HUES48 (cell line): ENCODE measurements at regions not wholly inside any gene's neighbourhood (a gene's known extent, or its start where the extent isn't known, plus 50 kb on each side); places are given as distances from the start of the nearest gene placed in this dataset.
A peak's percentile ranks its signal among the peaks of the same experiment; 100 is the strongest.
"Not testable (repeated sequence)": the region's sequence is repeated elsewhere in the genome, so short reads cannot be mapped to it uniquely, and the experiment has no call there.

ENCODE experiments used
- H3K27ac ChIP-seq: one replicate; pipeline ENCODE4 v1.7.0; 2013; ENCODE audit warnings: low read depth, low read length, inconsistent platforms
- H3K27me3 ChIP-seq: 2 replicates; pipeline ENCODE4 v1.6.1; 2013; ENCODE audit warnings: mild to moderate bottlenecking, low read length; ENCODE audit not compliant: control insufficient read depth, insufficient read depth
- H3K36me3 ChIP-seq: 2 replicates; pipeline ENCODE4 v1.6.1; 2013; ENCODE audit warnings: low read length; ENCODE audit not compliant: control insufficient read depth, insufficient read depth
- H3K4me1 ChIP-seq: 2 replicates; pipeline ENCODE4 v1.6.1; 2013; ENCODE audit warnings: mild to moderate bottlenecking, low read length; ENCODE audit not compliant: control insufficient read depth, insufficient read depth
- H3K4me3 ChIP-seq: 2 replicates; pipeline ENCODE4 v1.5.1; 2013; ENCODE audit warnings: mild to moderate bottlenecking, low read depth, low read length
- H3K9ac ChIP-seq: 2 replicates; pipeline ENCODE4 v1.6.1; 2013; ENCODE audit warnings: mild to moderate bottlenecking, low read depth, low read length, moderate library complexity
- H3K9me3 ChIP-seq: 2 replicates; pipeline ENCODE4 v1.6.1; 2013; ENCODE audit warnings: low read length; ENCODE audit not compliant: control insufficient read depth, insufficient read depth

DNA sequence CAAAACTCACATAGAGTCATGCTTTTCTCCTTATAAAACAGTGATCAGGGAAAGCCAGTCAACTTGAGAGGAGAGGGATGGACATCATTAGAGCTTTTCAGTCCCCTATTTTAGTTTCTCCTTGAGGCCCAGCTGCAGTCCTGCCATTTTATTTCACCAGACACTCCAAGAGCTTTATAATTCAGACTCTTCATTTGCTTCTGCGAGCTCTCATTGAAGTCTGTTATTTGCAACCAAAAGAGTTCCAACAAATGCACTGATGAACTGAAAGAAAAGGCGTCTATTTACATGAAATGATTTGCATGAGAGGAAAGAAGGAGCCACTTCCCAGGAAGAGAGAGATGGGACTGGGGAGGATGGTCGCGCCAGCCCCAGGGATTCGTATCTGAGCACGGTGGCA is 86.8 kb downstream of the NDUFA12 start:
- Histone ChIP-seq H3K9me3 (peaks cover 5% of the 10 kb centered on the region), H3K27me3 (no peaks in the 10 kb centered on the region), H3K4me1 (peaks cover 13% of the 10 kb centered on the region), H3K27ac (no peak overlapping the region), H3K4me3 (no peak overlapping the region), H3K9ac (no peak overlapping the region), H3K36me3 (no peaks in the 10 kb centered on the region)

- no peaks in the 10 kb centered on the region for H3K4me1 ChIP-seq
- H3K36me3 ChIP-seq = no peaks in the 10 kb centered on the region
- H3K9ac ChIP-seq = no peak overlapping the region
- H3K27ac ChIP-seq = no peak overlapping the region
- H3K9me3 ChIP-seq = peaks cover 16% of the 10 kb centered on the region
- no peak overlapping the region for H3K4me3 ChIP-seq
- H3K27me3 ChIP-seq = no peaks in the 10 kb centered on the region
These were observed 93.8 kb downstream of the NDUFA12 start for GRCh38 chr12:94909663-94910062.

GRCh38 chr12:94905749-94906148 is 97.7 kb downstream of the NDUFA12 start:
- not testable (repeated sequence) for H3K27me3 ChIP-seq, H3K27ac ChIP-seq, H3K4me1 ChIP-seq, H3K4me3 ChIP-seq, H3K9ac ChIP-seq, H3K36me3 ChIP-seq
- peaks cover 11% of the 10 kb centered on the region for H3K9me3 ChIP-seq

DNA sequence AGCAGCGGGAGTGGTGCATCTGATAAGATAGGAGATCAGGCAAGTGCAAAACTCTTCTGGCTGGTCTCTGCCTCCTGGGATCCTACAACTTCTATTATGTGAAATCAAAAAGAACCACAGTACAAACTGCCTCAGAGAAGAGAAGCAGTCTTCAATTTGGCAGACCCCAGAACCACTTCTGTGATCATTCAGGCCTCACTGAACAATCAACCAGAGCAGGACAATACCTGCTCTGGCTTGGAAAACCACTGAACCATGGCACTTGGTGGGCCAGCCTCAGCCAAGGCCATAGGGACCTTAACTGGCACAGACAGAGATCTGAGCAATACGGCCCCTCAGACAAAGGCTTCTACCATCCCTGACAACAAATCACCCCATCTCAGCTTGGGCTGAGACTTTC is 103.0 kb downstream of the NDUFA12 start:
- Histone ChIP-seq H3K9me3 (peaks cover 2% of the 10 kb centered on the region), H3K27ac (no peak overlapping the region), H3K4me1 (no peaks in the 10 kb centered on the region), H3K4me3 (no peak overlapping the region), H3K36me3 (no peaks in the 10 kb centered on the region), H3K27me3 (no peaks in the 10 kb centered on the region), H3K9ac (no peak overlapping the region)

DNA sequence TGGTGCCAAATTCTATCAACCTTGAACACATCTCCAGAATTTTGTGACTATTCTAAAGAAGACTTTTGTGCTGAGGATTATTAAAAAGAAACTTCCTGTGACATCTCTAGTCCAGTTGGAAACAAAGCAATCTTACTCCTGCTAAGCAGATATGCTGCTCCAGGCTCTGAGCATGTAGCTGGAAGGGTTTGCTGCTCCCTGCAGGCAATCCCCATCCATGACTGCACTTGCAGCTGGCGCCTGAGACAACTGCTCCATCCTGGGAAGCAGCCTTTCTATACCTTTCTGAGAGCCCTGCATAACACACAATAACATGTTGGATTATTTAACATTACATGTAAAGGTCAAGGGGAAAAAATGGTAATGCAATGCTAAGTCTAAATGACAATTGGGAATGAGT is 105.1 kb downstream of the NDUFA12 start:
- Histone ChIP-seq H3K9me3 (no peaks in the 10 kb centered on the region), H3K36me3 (no peaks in the 10 kb centered on the region), H3K4me1 (no peaks in the 10 kb centered on the region), H3K9ac (no peak overlapping the region), H3K4me3 (no peak overlapping the region), H3K27me3 (no peaks in the 10 kb centered on the region), H3K27ac (no peak overlapping the region)

DNA sequence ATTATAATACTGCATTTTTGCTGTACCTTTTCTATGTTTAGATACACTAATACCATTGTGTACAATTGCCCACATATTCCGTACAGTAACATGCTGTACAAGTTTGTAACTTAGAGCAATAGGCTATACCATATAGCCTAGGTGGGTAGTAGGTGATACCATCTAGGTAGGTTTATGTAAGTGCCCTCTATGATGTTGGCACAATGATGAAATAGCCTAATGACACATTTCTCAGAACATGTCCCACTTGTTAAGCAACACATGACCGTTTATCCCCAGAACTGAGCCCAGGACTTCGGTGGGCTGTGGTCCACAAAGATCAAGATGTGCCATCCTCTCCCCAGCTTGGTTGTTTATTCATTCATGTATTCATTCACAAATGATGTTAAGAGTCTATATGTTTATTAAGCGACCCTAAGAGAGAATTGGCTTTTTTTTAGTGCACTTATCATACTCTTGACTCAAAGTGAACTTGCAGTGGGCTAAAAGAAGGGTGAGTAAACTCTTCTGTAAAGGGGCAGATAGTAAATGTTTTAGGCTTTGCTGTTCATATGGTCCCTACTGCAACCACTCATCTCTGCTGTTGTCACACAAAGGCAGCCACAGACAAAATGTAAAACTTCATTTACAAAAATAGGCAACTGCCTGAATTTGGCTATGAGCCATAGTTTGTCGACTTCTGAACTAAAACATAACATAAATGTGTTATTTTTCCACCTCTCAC is 110.8 kb downstream of the NDUFA12 start:
- Histone ChIP-seq H3K4me1 (no peaks in the 10 kb centered on the region), H3K36me3 (no peaks in the 10 kb centered on the region), H3K4me3 (no peak overlapping the region), H3K27me3 (no peaks in the 10 kb centered on the region), H3K9ac (no peak overlapping the region), H3K9me3 (no peaks in the 10 kb centered on the region), H3K27ac (no peak overlapping the region)

- H3K9me3 ChIP-seq = no peaks in the 10 kb centered on the region
- no peak overlapping the region for H3K27ac ChIP-seq
- H3K4me3 ChIP-seq = no peak overlapping the region
- no peaks in the 10 kb centered on the region for H3K27me3 ChIP-seq
- H3K9ac ChIP-seq = no peak overlapping the region
- H3K36me3 ChIP-seq = no peaks in the 10 kb centered on the region
- H3K4me1 ChIP-seq = no peaks in the 10 kb centered on the region
These were observed 113.9 kb downstream of the NDUFA12 start for GRCh38 chr12:94889445-94890210.

GRCh38 chr12:94879542-94879941 is 124.0 kb downstream of the NDUFA12 start:
- H3K9ac ChIP-seq = no peak overlapping the region

GRCh38 chr12:94875525-94875924 is 128.0 kb downstream of the NDUFA12 start:
- Histone ChIP-seq H3K27ac (no peak overlapping the region), H3K9ac (no peak overlapping the region), H3K9me3 (no peaks in the 10 kb centered on the region), H3K4me3 (no peak overlapping the region), H3K4me1 (peaks cover 10% of the 10 kb centered on the region; the same call in 1 of the 2 replicates), H3K36me3 (no peaks in the 10 kb centered on the region), H3K27me3 (peaks cover 52% of the 10 kb centered on the region)

More at GRCh38 chr12:94879542-94879941, 124.0 kb downstream of the NDUFA12 start:
- Histone ChIP-seq H3K4me3 (no peak overlapping the region), H3K27me3 (peaks cover 14% of the 10 kb centered on the region), H3K4me1 (no peaks in the 10 kb centered on the region; the same call in 1 of the 2 replicates), H3K36me3 (no peaks in the 10 kb centered on the region), H3K9me3 (no peaks in the 10 kb centered on the region), H3K27ac (no peak overlapping the region)

GRCh38 chr12:94874518-94875302 is 128.8 kb downstream of the NDUFA12 start:
- Histone ChIP-seq H3K36me3 (no peaks in the 10 kb centered on the region), H3K9me3 (no peaks in the 10 kb centered on the region), H3K4me1 (peaks cover 10% of the 10 kb centered on the region; the same call in 1 of the 2 replicates), H3K4me3 (peak overlapping the region; percentile 66; the same call in 1 of the 2 replicates), H3K27ac (no peak overlapping the region), H3K27me3 (peaks cover 52% of the 10 kb centered on the region), H3K9ac (no peak overlapping the region)
